GM18505 (cell line): ENCODE measurements at regions not wholly inside any gene's neighbourhood (a gene's known extent, or its start where the extent isn't known, plus 50 kb on each side); places are given as distances from the start of the nearest gene placed in this dataset.
"Not testable (repeated sequence)": the region's sequence is repeated elsewhere in the genome, so short reads cannot be mapped to it uniquely, and the experiment has no call there.

Experiments
- ATAC-seq: cut with Tn5 transposase; IDR thresholded peaks from one replicate; pipeline ENCODE4 v1.9.1; 2021; ENCODE audit not compliant: unreplicated experiment
- POLR2A ChIP-seq: IDR thresholded peaks from 4 replicates; pipeline ENCODE4 v1.6.1; 2011; ENCODE audit warnings: borderline replicate concordance; ENCODE audit not compliant: insufficient read depth, insufficient read length; ENCODE audit errors: extremely low read depth

- no peak for ATAC-seq
- TF ChIP-seq POLR2A: no peak
Measured at GRCh38 chr14:81584495-81584894, 50.8 kb upstream of the SEL1L start.

GRCh38 chr14:81589381-81590065, 55.9 kb upstream of the SEL1L start:
- ATAC-seq: no peak
- TF ChIP-seq POLR2A: no peak

- no peak for TF ChIP-seq POLR2A
- no peak for ATAC-seq
Measured at GRCh38 chr14:81591266-81591665, 57.6 kb upstream of the SEL1L start.

GRCh38 chr14:81594012-81594411, 60.4 kb upstream of the SEL1L start:
- no peak for ATAC-seq
- TF ChIP-seq POLR2A: no peak

- no peak for ATAC-seq
- no peak for TF ChIP-seq POLR2A
Measured at GRCh38 chr14:81605660-81606059, 72.0 kb upstream of the SEL1L start.

- TF ChIP-seq POLR2A: no peak
- ATAC-seq: no peak
Measured at GRCh38 chr14:81613341-81614045, 79.8 kb upstream of the SEL1L start.

GRCh38 chr14:81614302-81614701, 80.6 kb upstream of the SEL1L start:
- ATAC-seq: not testable (repeated sequence)

- no peak for TF ChIP-seq POLR2A
- ATAC-seq: no peak
Measured at GRCh38 chr14:81618695-81619094, 85.0 kb upstream of the SEL1L start.

GRCh38 chr14:81619816-81620215, 86.2 kb upstream of the SEL1L start:
- TF ChIP-seq POLR2A: no peak

GRCh38 chr14:81623771-81624396, 90.2 kb upstream of the SEL1L start:
- not testable (repeated sequence) for ATAC-seq

More at GRCh38 chr14:81619816-81620215, 86.2 kb upstream of the SEL1L start:
- ATAC-seq: no peak

GRCh38 chr14:81625343-81625742, 91.7 kb upstream of the SEL1L start:
- TF ChIP-seq POLR2A: no peak
- ATAC-seq: no peak

- TF ChIP-seq POLR2A: no peak
- ATAC-seq: no peak
Measured at GRCh38 chr14:81632157-81632556, 98.5 kb upstream of the SEL1L start.

GRCh38 chr14:81633496-81633895, 99.8 kb upstream of the SEL1L start:
- no peak for ATAC-seq
- TF ChIP-seq POLR2A: no peak

GRCh38 chr14:81637639-81638038, 104.0 kb upstream of the SEL1L start:
- TF ChIP-seq POLR2A: no peak
- ATAC-seq: no peak
